ENCODE measurements at regions not wholly inside any gene's neighbourhood (a gene's known extent, or its start where the extent isn't known, plus 50 kb on each side); places are given as distances from the start of the nearest gene placed in this dataset.
A peak's percentile ranks its signal among the peaks of the same experiment; 100 is the strongest.

GRCh38 chr2:64323197-64323596 lies 130.8 kb upstream of the LGALSL start:
- DNase-seq (ENCODE audit: low read depth) (no peak), FAIRE-seq (no peak)
- Histone ChIP-seq H3K4me3 (ENCODE audit: low read depth, low read length) (no peak overlapping the region), H3K27me3 (ENCODE audit: control insufficient read depth, insufficient read depth, low read length) (peaks cover 2% of the 10 kb centered on the region), H3K36me3 (ENCODE audit: control insufficient read depth, insufficient read depth, low read length) (no peaks in the 10 kb centered on the region)
- TF ChIP-seq CTCF (IDR thresholded peaks at IDR 0.05; ENCODE audit: insufficient read depth, low read length, severe bottlenecking) = no peak

- Histone ChIP-seq H3K27me3 (ENCODE audit: control insufficient read depth, insufficient read depth, low read length) (peaks cover 2% of the 10 kb centered on the region), H3K36me3 (ENCODE audit: control insufficient read depth, insufficient read depth, low read length) (no peaks in the 10 kb centered on the region), H3K4me3 (ENCODE audit: low read depth, low read length) (no peak overlapping the region)
- no peak for FAIRE-seq
- DNase-seq (ENCODE audit: low read depth) = no peak
- TF ChIP-seq CTCF (IDR thresholded peaks at IDR 0.05; ENCODE audit: insufficient read depth, low read length, severe bottlenecking) = no peak
Observed at GRCh38 chr2:64324746-64325410, 129.1 kb upstream of the LGALSL start.

GRCh38 chr2:64325477-64325851 lies 128.5 kb upstream of the LGALSL start:
- Histone ChIP-seq H3K27me3 (ENCODE audit: control insufficient read depth, insufficient read depth, low read length) (peaks cover 2% of the 10 kb centered on the region), H3K4me3 (ENCODE audit: low read depth, low read length) (no peak overlapping the region), H3K36me3 (ENCODE audit: control insufficient read depth, insufficient read depth, low read length) (no peaks in the 10 kb centered on the region)
- no peak for FAIRE-seq
- DNase-seq (ENCODE audit: low read depth) = peak; percentile 62
- TF ChIP-seq CTCF (IDR thresholded peaks at IDR 0.05; ENCODE audit: insufficient read depth, low read length, severe bottlenecking) = no peak

GRCh38 chr2:64325852-64326577 lies 127.9 kb upstream of the LGALSL start:
- no peak for TF ChIP-seq CTCF (IDR thresholded peaks at IDR 0.05; ENCODE audit: insufficient read depth, low read length, severe bottlenecking)
- Histone ChIP-seq H3K36me3 (ENCODE audit: control insufficient read depth, insufficient read depth, low read length) (no peaks in the 10 kb centered on the region), H3K27me3 (ENCODE audit: control insufficient read depth, insufficient read depth, low read length) (peaks cover 2% of the 10 kb centered on the region), H3K4me3 (ENCODE audit: low read depth, low read length) (no peak overlapping the region)
- FAIRE-seq = no peak
- no peak for DNase-seq (ENCODE audit: low read depth)

GRCh38 chr2:64326578-64327050 lies 127.3 kb upstream of the LGALSL start:
- DNase-seq (ENCODE audit: low read depth) (no peak), FAIRE-seq (no peak)
- no peak for TF ChIP-seq CTCF (IDR thresholded peaks at IDR 0.05; ENCODE audit: insufficient read depth, low read length, severe bottlenecking)

More at GRCh38 chr2:64326578-64327050, 127.3 kb upstream of the LGALSL start:
- Histone ChIP-seq H3K27me3 (ENCODE audit: control insufficient read depth, insufficient read depth, low read length) (peaks cover 2% of the 10 kb centered on the region), H3K4me3 (ENCODE audit: low read depth, low read length) (no peak overlapping the region), H3K36me3 (ENCODE audit: control insufficient read depth, insufficient read depth, low read length) (no peaks in the 10 kb centered on the region)
